Suprapubic skin (tissue), 4 donors: ENCODE measurements at regions not wholly inside any gene's neighbourhood (a gene's known extent, or its start where the extent isn't known, plus 50 kb on each side); places are given as distances from the start of the nearest gene placed in this dataset.

Experiments
- DNase-seq, 2 donors: peaks; one replicate each; pipeline ENCODE4 v3.0.0-alpha.2; 2019; ENCODE audit warnings: low spot score in 2 of 2
- H3K27ac ChIP-seq: fragments of 200-600 bp; sonication (generic); one replicate; pipeline ENCODE4 v1.5.1; 2019
- H3K27me3 ChIP-seq: fragments of 200-600 bp; sonication (generic); one replicate; pipeline ENCODE4 v1.5.1; 2019
- H3K36me3 ChIP-seq: fragments of 200-600 bp; sonication (generic); one replicate; pipeline ENCODE4 v1.5.1; 2019
- H3K4me1 ChIP-seq: fragments of 200-600 bp; sonication (generic); one replicate; pipeline ENCODE4 v1.5.1; 2019
- H3K4me3 ChIP-seq: fragments of 200-600 bp; sonication (generic); one replicate; pipeline ENCODE4 v1.5.1; 2019; ENCODE audit warnings: mild to moderate bottlenecking
- H3K9me3 ChIP-seq: fragments of 200-600 bp; sonication (generic); one replicate; pipeline ENCODE4 v1.5.1; 2019
- CTCF ChIP-seq, 2 donors: fragments of 200-600 bp in 1 of 2; fragments of 450-650 bp in 1 of 2; sonication (generic) in 1 of 2; IDR thresholded peaks; one replicate each; pipeline ENCODE4 v1.5.1; 2016 to 2019; ENCODE audit warnings: antibody characterized with exemption in 2 of 2, mild to moderate bottlenecking in 1 of 2, moderate library complexity in 1 of 2
- EP300 ChIP-seq: sonication (generic); formaldehyde crosslinking; IDR thresholded peaks from one replicate; pipeline ENCODE4 v1.6.1; 2017; ENCODE audit warnings: antibody characterized with exemption
- POLR2A ChIP-seq, 2 donors: fragments of 450-650 bp; IDR thresholded peaks; one replicate each; pipeline ENCODE4 v1.6.1; 2017; ENCODE audit warnings: antibody characterized with exemption in 2 of 2, mild to moderate bottlenecking in 2 of 2, moderate library complexity in 2 of 2
- POLR2AphosphoS5 ChIP-seq, 3 donors: sonication (generic); formaldehyde crosslinking; IDR thresholded peaks; one replicate each; pipeline ENCODE4 v1.6.1; 2017; ENCODE audit warnings: antibody characterized with exemption in 3 of 3
- WGBS: methylation state at CpG from one replicate; pipeline ENCODE4 v1.1.5; 2018; 5-methylcytosine and 5-hydroxymethylcytosine counted together

GRCh38 chr12:92257261-92257660 is 111.6 kb upstream of the BTG1 start:
- Histone ChIP-seq H3K27ac (no peak overlapping the region), H3K9me3 (no peaks in the 10 kb centered on the region), H3K36me3 (no peaks in the 10 kb centered on the region), H3K4me1 (no peaks in the 10 kb centered on the region), H3K27me3 (no peaks in the 10 kb centered on the region), H3K4me3 (no peak overlapping the region)
- DNase-seq = no peak
- no peak for TF ChIP-seq POLR2A (IDR thresholded peaks at IDR 0.05)
- no peak for TF ChIP-seq CTCF (IDR thresholded peaks at IDR 0.05)
- TF ChIP-seq POLR2AphosphoS5 (IDR thresholded peaks at IDR 0.05) = no peak
- no peak for TF ChIP-seq EP300

DNA sequence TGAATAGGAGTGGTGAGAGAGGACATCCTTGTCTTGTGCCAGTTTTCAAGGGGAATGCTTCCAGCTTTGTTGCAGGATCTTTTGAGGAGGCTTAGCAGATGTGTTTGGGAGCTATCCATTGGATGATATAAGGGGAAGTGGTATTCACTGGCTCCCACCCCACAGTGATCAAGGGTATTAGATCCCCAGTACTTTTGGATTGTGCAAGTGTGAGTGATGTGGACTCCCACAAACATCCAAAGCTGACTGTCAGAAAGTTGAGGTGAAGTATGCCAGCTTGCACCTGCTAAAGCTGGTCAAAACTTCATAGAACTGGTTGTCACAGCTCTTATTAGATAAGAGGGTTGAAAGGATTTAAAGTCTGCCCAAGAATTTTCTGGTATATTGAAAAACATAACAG is 110.1 kb upstream of the BTG1 start:
- no peaks in the 10 kb centered on the region for H3K4me1 ChIP-seq
- DNase-seq = no peak
- no peak overlapping the region for H3K4me3 ChIP-seq
- H3K9me3 ChIP-seq = no peaks in the 10 kb centered on the region
- no peaks in the 10 kb centered on the region for H3K27me3 ChIP-seq
- H3K27ac ChIP-seq = no peak overlapping the region
- no peaks in the 10 kb centered on the region for H3K36me3 ChIP-seq
- TF ChIP-seq POLR2A (IDR thresholded peaks at IDR 0.05) (no peak), EP300 (no peak), CTCF (IDR thresholded peaks at IDR 0.05) (no peak), POLR2AphosphoS5 (IDR thresholded peaks at IDR 0.05) (no peak)

DNA sequence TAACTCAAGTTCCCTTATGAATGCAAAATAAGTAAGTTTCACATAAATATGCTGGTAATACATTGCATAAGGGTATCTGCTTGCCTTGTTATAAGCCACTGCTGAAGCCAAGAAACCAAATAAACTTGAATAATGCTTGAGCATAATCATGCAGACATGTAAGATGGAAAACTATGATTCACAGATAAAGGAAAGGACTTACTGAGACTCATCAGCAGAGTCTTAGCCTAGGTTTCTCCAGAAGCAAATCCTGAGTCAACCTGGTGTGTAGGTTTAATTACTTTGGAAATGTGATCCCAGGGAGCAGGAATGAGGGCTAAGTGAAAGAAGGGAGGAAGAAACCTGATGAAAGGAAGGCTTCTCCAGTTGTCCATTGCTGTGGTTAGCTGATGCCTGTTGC is 107.7 kb upstream of the BTG1 start:
- Histone ChIP-seq H3K27ac (no peak overlapping the region), H3K27me3 (no peaks in the 10 kb centered on the region), H3K36me3 (no peaks in the 10 kb centered on the region), H3K9me3 (no peaks in the 10 kb centered on the region), H3K4me3 (no peak overlapping the region), H3K4me1 (no peaks in the 10 kb centered on the region)
- TF ChIP-seq POLR2A (IDR thresholded peaks at IDR 0.05) = no peak
- TF ChIP-seq CTCF (IDR thresholded peaks at IDR 0.05) = no peak
- TF ChIP-seq EP300 = no peak
- no peak for TF ChIP-seq POLR2AphosphoS5 (IDR thresholded peaks at IDR 0.05)
- no peak for DNase-seq

- peaks cover 14% of the 10 kb centered on the region for H3K4me1 ChIP-seq
- H3K27me3 ChIP-seq = no peaks in the 10 kb centered on the region
- WGBS = 40% methylated on average over 2 of the region's 2 CpGs
- TF ChIP-seq POLR2A (IDR thresholded peaks at IDR 0.05) = no peak
- TF ChIP-seq CTCF (IDR thresholded peaks at IDR 0.05) = no peak
- DNase-seq = no peak
- H3K4me3 ChIP-seq = no peak overlapping the region
- peak overlapping the region; percentile 55 for H3K27ac ChIP-seq
- no peaks in the 10 kb centered on the region for H3K36me3 ChIP-seq
- H3K9me3 ChIP-seq = no peaks in the 10 kb centered on the region
Observed at GRCh38 chr12:92248977-92249376, 103.3 kb upstream of the BTG1 start.

GRCh38 chr12:92244036-92244435 is 98.4 kb upstream of the BTG1 start:
- Histone ChIP-seq H3K9me3 (no peaks in the 10 kb centered on the region), H3K4me1 (peaks cover 26% of the 10 kb centered on the region), H3K4me3 (no peak overlapping the region), H3K27me3 (no peaks in the 10 kb centered on the region), H3K36me3 (no peaks in the 10 kb centered on the region), H3K27ac (peak overlapping the region; percentile 34)
- 53% methylated on average over 3 of the region's 3 CpGs for WGBS
- no peak for DNase-seq
- TF ChIP-seq POLR2AphosphoS5 (IDR thresholded peaks at IDR 0.05) (peak in 1 of 3 donors; percentile 30), EP300 (no peak), CTCF (IDR thresholded peaks at IDR 0.05) (no peak), POLR2A (IDR thresholded peaks at IDR 0.05) (no peak)
